GM10248 (cell line): ENCODE measurements at regions not wholly inside any gene's neighbourhood (a gene's known extent, or its start where the extent isn't known, plus 50 kb on each side); places are given as distances from the start of the nearest gene placed in this dataset.

Source experiments
- CTCF ChIA-PET: fragments of 300-600 bp; sonication (Branson Sonifier 250); formaldehyde crosslinking; extraction: SDS; loops from one replicate; lab custom pipeline; 2021; ENCODE audit warnings: antibody characterized with exemption; lab: Yijun Ruan, JAX
- POLR2A ChIA-PET: fragments of 350-650 bp; sonication (Branson Sonifier 250); formaldehyde crosslinking; extraction: SDS; loops from one replicate; lab custom pipeline; 2020; ENCODE audit warnings: antibody characterized with exemption; lab: Yijun Ruan, JAX
- DNase-seq: peaks from one replicate; pipeline ENCODE4 v3.0.0; 2012; ENCODE audit errors: extremely low spot score
- TF ChIP-seq, protein P1 (sequence below): IDR thresholded peaks from 2 replicates; pipeline ENCODE4 v1.5.1; 2012; ENCODE audit warnings: mild to moderate bottlenecking, low read depth; ENCODE audit errors: extremely low read depth, missing control alignments, control extremely low read depth

- DNase-seq: peak; percentile 52
- TF ChIP-seq, protein P1, sequence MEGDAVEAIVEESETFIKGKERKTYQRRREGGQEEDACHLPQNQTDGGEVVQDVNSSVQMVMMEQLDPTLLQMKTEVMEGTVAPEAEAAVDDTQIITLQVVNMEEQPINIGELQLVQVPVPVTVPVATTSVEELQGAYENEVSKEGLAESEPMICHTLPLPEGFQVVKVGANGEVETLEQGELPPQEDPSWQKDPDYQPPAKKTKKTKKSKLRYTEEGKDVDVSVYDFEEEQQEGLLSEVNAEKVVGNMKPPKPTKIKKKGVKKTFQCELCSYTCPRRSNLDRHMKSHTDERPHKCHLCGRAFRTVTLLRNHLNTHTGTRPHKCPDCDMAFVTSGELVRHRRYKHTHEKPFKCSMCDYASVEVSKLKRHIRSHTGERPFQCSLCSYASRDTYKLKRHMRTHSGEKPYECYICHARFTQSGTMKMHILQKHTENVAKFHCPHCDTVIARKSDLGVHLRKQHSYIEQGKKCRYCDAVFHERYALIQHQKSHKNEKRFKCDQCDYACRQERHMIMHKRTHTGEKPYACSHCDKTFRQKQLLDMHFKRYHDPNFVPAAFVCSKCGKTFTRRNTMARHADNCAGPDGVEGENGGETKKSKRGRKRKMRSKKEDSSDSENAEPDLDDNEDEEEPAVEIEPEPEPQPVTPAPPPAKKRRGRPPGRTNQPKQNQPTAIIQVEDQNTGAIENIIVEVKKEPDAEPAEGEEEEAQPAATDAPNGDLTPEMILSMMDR: no peak
- POLR2A ChIA-PET: interaction anchor here (0.6 kb wide), 1 partner anchor 14 kb away, joined by 7 read pairs; no protein-coding TSS in a partner anchor
- CTCF ChIA-PET: interaction anchor here (0.6 to 1.6 kb wide), 10 partner anchors 16 to 232 kb away, joined by 3 to 4 read pairs (median 3); no protein-coding TSS in a partner anchor
These were observed 114.7 kb upstream of the ZNF217 start for GRCh38 chr20:53708129-53708968.

GRCh38 chr20:53707371-53708055 lies 113.9 kb upstream of the ZNF217 start:
- POLR2A ChIA-PET: no interaction called here
- TF ChIP-seq, protein P1: no peak
- CTCF ChIA-PET: interaction anchor here (0.6 to 1.6 kb wide), 10 partner anchors 11 to 129 kb away, joined by 3 to 4 read pairs (median 3); no protein-coding TSS in a partner anchor
- no peak for DNase-seq

GRCh38 chr20:53706466-53707370 lies 113.1 kb upstream of the ZNF217 start:
- POLR2A ChIA-PET: no interaction called here
- CTCF ChIA-PET: interaction anchor here (0.9 to 1.2 kb wide), 3 partner anchors 10 to 124 kb away, joined by 3 read pairs; no protein-coding TSS in a partner anchor
- TF ChIP-seq, protein P1: no peak
- DNase-seq: peak; percentile 41

- POLR2A ChIA-PET: no interaction called here
- TF ChIP-seq, protein P1: no peak
- CTCF ChIA-PET: no interaction called here
- DNase-seq: no peak
These were observed 112.4 kb upstream of the ZNF217 start for GRCh38 chr20:53706008-53706465.

DNA sequence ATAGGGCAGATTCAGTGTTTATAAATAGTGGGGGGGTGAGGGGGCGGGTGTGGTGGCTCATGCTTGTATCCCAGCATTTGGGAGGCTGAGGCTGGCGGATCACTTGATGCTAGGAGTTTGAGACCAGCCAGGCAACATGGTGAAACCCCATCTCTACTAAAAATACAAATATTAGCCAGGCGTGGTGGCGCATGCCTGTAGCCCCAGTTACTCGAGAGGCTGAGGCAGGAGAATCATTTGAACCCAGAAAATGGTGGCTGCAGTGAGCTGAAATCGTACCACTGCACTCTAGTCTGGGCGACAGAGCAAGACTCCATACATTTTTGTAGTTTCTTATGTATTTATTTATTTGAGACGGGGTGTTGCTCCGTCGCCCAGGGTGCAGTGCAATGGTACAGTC lies 109.0 kb upstream of the ZNF217 start:
- no peak for DNase-seq
- TF ChIP-seq, protein P1: no peak
- CTCF ChIA-PET: no interaction called here
- POLR2A ChIA-PET: no interaction called here
